PC-3 (cell line): ENCODE measurements at regions not wholly inside any gene's neighbourhood (a gene's known extent, or its start where the extent isn't known, plus 50 kb on each side); places are given as distances from the start of the nearest gene placed in this dataset.

Experiments
- ATAC-seq: fragments of 200-7000 bp; cut with Tn5 transposase; 2 replicates; pipeline ENCODE4 v1.9.1; 2020; ENCODE audit warnings: mild to moderate bottlenecking, moderate library complexity
- BruUV-seq: library from RNA; stranded (reverse); fragments of 400-500 nt; replicated peaks from 2 replicates; lab custom pipeline; 2021; lab: Mats Ljungman, UMichigan
- CTCF ChIA-PET: fragments of 300-600 bp; sonication (Branson Sonifier 250); formaldehyde crosslinking; loops from one replicate; lab custom pipeline; 2022; ENCODE audit warnings: antibody characterized with exemption; lab: Charles Lee
- POLR2A ChIA-PET: fragments of 300-600 bp; sonication (Branson Sonifier 250); formaldehyde crosslinking; loops from one replicate; lab custom pipeline; 2022; ENCODE audit warnings: antibody characterized with exemption; ENCODE audit not compliant: unreplicated experiment; lab: Charles Lee
- DNase-seq: peaks from one replicate; pipeline ENCODE4 v3.0.0-alpha.2; 2015
- H2AFZ ChIP-seq: fragments of 300-600 bp; sonication (generic); 2 replicates; pipeline ENCODE4 v1.6.0; 2016; ENCODE audit warnings: antibody characterized with exemption, low read length
- H3F3A ChIP-seq: fragments of 300-600 bp; sonication (generic); one replicate; pipeline ENCODE4 v1.6.0; 2017; ENCODE audit warnings: antibody characterized with exemption, low read length, control low read depth, mild to moderate bottlenecking; ENCODE audit not compliant: unreplicated experiment
- H3K27ac ChIP-seq: fragments of 300-600 bp; sonication (generic); 2 replicates; pipeline ENCODE4 v1.5.1; 2016; ENCODE audit warnings: mild to moderate bottlenecking, low read length
- H3K27me3 ChIP-seq: fragments of 300-600 bp; sonication (generic); 2 replicates; pipeline ENCODE4 v1.6.1; 2016; ENCODE audit warnings: low read length, mixed read lengths
- H3K36me3 ChIP-seq: fragments of 300-600 bp; sonication (generic); 2 replicates; pipeline ENCODE4 v1.6.1; 2016; ENCODE audit warnings: low read depth, mixed run types, low read length, mixed read lengths
- H3K4me1 ChIP-seq: fragments of 300-600 bp; sonication (generic); 2 replicates; pipeline ENCODE4 v1.5.1; 2016; ENCODE audit warnings: low read length; ENCODE audit not compliant: insufficient read depth
- H3K4me2 ChIP-seq: fragments of 300-600 bp; sonication (generic); 2 replicates; pipeline ENCODE4 v1.6.0; 2016; ENCODE audit warnings: low read length
- H3K4me3 ChIP-seq: fragments of 300-600 bp; sonication (generic); 2 replicates; pipeline ENCODE4 v1.5.1; 2016; ENCODE audit warnings: mild to moderate bottlenecking, low read length, mixed read lengths
- H3K79me2 ChIP-seq: fragments of 300-600 bp; sonication (generic); 2 replicates; pipeline ENCODE4 v1.6.1; 2017; ENCODE audit warnings: low read length, mixed read lengths
- H3K9ac ChIP-seq: fragments of 300-600 bp; sonication (generic); 2 replicates; pipeline ENCODE4 v1.6.0; 2016; ENCODE audit warnings: mild to moderate bottlenecking, low read length
- H3K9me2 ChIP-seq: fragments of 300-600 bp; sonication (generic); replicated peaks from 2 replicates; pipeline ENCODE4 v1.6.1; 2016; ENCODE audit warnings: mixed run types, low read length, mixed read lengths
- H3K9me3 ChIP-seq: fragments of 300-600 bp; sonication (generic); 2 replicates; pipeline ENCODE4 v1.6.1; 2016; ENCODE audit warnings: low read length, mixed read lengths
- H4K20me1 ChIP-seq: fragments of 300-600 bp; sonication (generic); 2 replicates; pipeline ENCODE4 v1.6.1; 2016; ENCODE audit warnings: low read length, mixed read lengths
- EZH2 ChIP-seq: fragments of 300-600 bp; sonication (generic); IDR thresholded peaks from one replicate; pipeline ENCODE4 v1.6.1; 2017; ENCODE audit warnings: antibody characterized with exemption, mild to moderate bottlenecking, low read length; ENCODE audit not compliant: unreplicated experiment
- EZH2phosphoT487 ChIP-seq: fragments of 300-600 bp; sonication (generic); IDR thresholded peaks from 2 replicates; pipeline ENCODE4 v1.6.1; 2018; ENCODE audit warnings: mild to moderate bottlenecking, antibody characterized with exemption, low read length, borderline replicate concordance
- intact Hi-C: fragments of 100-400 bp; cut with micrococcal nuclease; formaldehyde crosslinking; loops from 2 replicates; pipeline ENCODE4 v1.9.0; 2023
- TF ChIP-seq, protein P1 (sequence below): fragments of 300-600 bp; sonication (generic); conservative IDR thresholded peaks from 2 replicates; pipeline ENCODE4 v1.5.1; 2017; ENCODE audit warnings: antibody characterized with exemption, low read depth, mild to moderate bottlenecking, low read length

- H3K79me2 ChIP-seq = no peaks in the 10 kb centered on the region
- H3K4me2 ChIP-seq = no peak overlapping the region
- DNase-seq = no peak
- H3F3A ChIP-seq = no peaks in the 10 kb centered on the region
- no peaks in the 10 kb centered on the region for H4K20me1 ChIP-seq
- peaks cover 29% of the 10 kb centered on the region for H3K9me3 ChIP-seq
- CTCF ChIA-PET = no interaction called here
- no peak overlapping the region for H3K9ac ChIP-seq
- H3K36me3 ChIP-seq = no peaks in the 10 kb centered on the region
- intact Hi-C loops = no loop called here
- no peaks in the 10 kb centered on the region for H3K27me3 ChIP-seq
- H3K4me3 ChIP-seq = no peak overlapping the region
- ATAC-seq = no peak
- BruUV-seq = no TSS peak
- no peaks in the 10 kb centered on the region for H3K4me1 ChIP-seq
- no peak overlapping the region for H3K27ac ChIP-seq
- no peak overlapping the region for H2AFZ ChIP-seq
- POLR2A ChIA-PET = no interaction called here
- no peak for TF ChIP-seq EZH2phosphoT487
- TF ChIP-seq, protein P1, sequence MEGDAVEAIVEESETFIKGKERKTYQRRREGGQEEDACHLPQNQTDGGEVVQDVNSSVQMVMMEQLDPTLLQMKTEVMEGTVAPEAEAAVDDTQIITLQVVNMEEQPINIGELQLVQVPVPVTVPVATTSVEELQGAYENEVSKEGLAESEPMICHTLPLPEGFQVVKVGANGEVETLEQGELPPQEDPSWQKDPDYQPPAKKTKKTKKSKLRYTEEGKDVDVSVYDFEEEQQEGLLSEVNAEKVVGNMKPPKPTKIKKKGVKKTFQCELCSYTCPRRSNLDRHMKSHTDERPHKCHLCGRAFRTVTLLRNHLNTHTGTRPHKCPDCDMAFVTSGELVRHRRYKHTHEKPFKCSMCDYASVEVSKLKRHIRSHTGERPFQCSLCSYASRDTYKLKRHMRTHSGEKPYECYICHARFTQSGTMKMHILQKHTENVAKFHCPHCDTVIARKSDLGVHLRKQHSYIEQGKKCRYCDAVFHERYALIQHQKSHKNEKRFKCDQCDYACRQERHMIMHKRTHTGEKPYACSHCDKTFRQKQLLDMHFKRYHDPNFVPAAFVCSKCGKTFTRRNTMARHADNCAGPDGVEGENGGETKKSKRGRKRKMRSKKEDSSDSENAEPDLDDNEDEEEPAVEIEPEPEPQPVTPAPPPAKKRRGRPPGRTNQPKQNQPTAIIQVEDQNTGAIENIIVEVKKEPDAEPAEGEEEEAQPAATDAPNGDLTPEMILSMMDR = no peak
- no peak for TF ChIP-seq EZH2
- no peaks in the 10 kb centered on the region for H3K9me2 ChIP-seq
Observed at GRCh38 chr3:5545719-5546118, 358.2 kb downstream of the EDEM1 start.

- POLR2A ChIA-PET = no interaction called here
- no peak overlapping the region for H3K9ac ChIP-seq
- H3K27ac ChIP-seq = no peak overlapping the region
- CTCF ChIA-PET = no interaction called here
- no peaks in the 10 kb centered on the region for H3K9me2 ChIP-seq
- no peaks in the 10 kb centered on the region for H3K36me3 ChIP-seq
- H3F3A ChIP-seq = no peaks in the 10 kb centered on the region
- DNase-seq (no peak), ATAC-seq (no peak)
- H3K9me3 ChIP-seq = no peaks in the 10 kb centered on the region
- no TSS peak for BruUV-seq
- intact Hi-C loops = no loop called here
- H3K4me2 ChIP-seq = no peak overlapping the region
- no peaks in the 10 kb centered on the region for H3K27me3 ChIP-seq
- no peaks in the 10 kb centered on the region for H3K79me2 ChIP-seq
- H2AFZ ChIP-seq = no peak overlapping the region
- H3K4me1 ChIP-seq = no peaks in the 10 kb centered on the region
- no peak overlapping the region for H3K4me3 ChIP-seq
- H4K20me1 ChIP-seq = no peaks in the 10 kb centered on the region
- TF ChIP-seq, protein P1 = no peak
- no peak for TF ChIP-seq EZH2
- no peak for TF ChIP-seq EZH2phosphoT487
Observed at GRCh38 chr3:5553203-5553602, 365.7 kb downstream of the EDEM1 start.

- TF ChIP-seq, protein P1 = no peak
- TF ChIP-seq EZH2 (no peak), EZH2phosphoT487 (no peak)
- Histone ChIP-seq H3K9me3 (no peaks in the 10 kb centered on the region), H3K79me2 (no peaks in the 10 kb centered on the region), H2AFZ (no peak overlapping the region), H3K27me3 (no peaks in the 10 kb centered on the region), H3K9ac (no peak overlapping the region), H3K4me1 (no peaks in the 10 kb centered on the region), H3F3A (no peaks in the 10 kb centered on the region), H3K4me3 (no peak overlapping the region), H3K4me2 (no peak overlapping the region), H3K9me2 (no peaks in the 10 kb centered on the region), H3K27ac (no peak overlapping the region), H3K36me3 (no peaks in the 10 kb centered on the region), H4K20me1 (no peaks in the 10 kb centered on the region)
- POLR2A ChIA-PET = no interaction called here
- intact Hi-C loops = no loop called here
- DNase-seq = no peak
- CTCF ChIA-PET = no interaction called here
- BruUV-seq = no TSS peak
- ATAC-seq = no peak
Observed at GRCh38 chr3:5554245-5554747, 366.8 kb downstream of the EDEM1 start.
